ENCODE measurements at regions not wholly inside any gene's neighbourhood (a gene's known extent, or its start where the extent isn't known, plus 50 kb on each side); places are given as distances from the start of the nearest gene placed in this dataset.

DNA sequence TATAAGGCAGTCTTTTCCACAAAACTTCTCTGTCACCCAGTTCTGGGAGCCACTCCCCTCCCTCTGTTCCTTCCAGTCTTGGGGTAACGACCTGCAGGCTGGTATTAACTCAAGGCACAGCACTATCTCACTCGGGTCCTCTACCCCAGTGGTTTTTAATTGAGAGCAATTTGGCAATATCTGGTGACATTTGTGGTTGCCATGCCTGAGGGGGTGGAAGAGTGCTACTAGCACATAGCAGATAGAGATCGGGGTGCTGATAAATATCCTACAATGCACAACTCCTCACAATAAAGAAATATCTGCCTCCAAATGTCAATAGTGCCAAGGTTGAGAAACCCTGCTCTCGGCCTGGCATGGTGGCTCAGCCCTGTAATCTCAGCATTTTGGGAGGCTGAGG lies 117.7 kb upstream of the ABCC4 start:
- WGBS (ENCODE audit: insufficient coverage, low coverage, missing lambda C conversion rate), result 3% methylated on average over 3 of the region's 4 CpGs
- Histone ChIP-seq H3K4me1 (replicated peaks in 1 of 2; ENCODE audit: control insufficient read depth in 2 of 2, insufficient read depth in 2 of 2, low read length in 2 of 2) (no peaks in the 10 kb centered on the region), H3K9me1 (ENCODE audit: control insufficient read depth, insufficient read depth, low read length) (no peaks in the 10 kb centered on the region), H3K4me2 (ENCODE audit: insufficient read depth, low read length) (no peak overlapping the region), H3K9ac (ENCODE audit: insufficient read depth in 1 of 2, low read depth in 2 of 2, low read length in 2 of 2) (no peak overlapping the region), H3K4me3 (no peak overlapping the region), H4K20me1 (replicated peaks; ENCODE audit: control insufficient read depth, insufficient read depth, low read length) (no peaks in the 10 kb centered on the region), H3K36me3 (ENCODE audit: control insufficient read depth, insufficient read depth, low read length) (no peaks in the 10 kb centered on the region), H3K79me2 (ENCODE audit: control insufficient read depth, insufficient read depth, low read length) (no peaks in the 10 kb centered on the region), H3K27ac (ENCODE audit: extremely low read depth, low read depth, low read length) (no peak overlapping the region), H3K9me3 (replicated peaks; ENCODE audit: control insufficient read depth, insufficient read depth, low read depth, low read length) (no peaks in the 10 kb centered on the region), H2AFZ (ENCODE audit: low read depth, low read length) (no peak overlapping the region), H3K27me3 (ENCODE audit: control insufficient read depth in 2 of 2, insufficient read depth in 2 of 2, low read length in 2 of 2) (peaks cover 0 to 4% of the 10 kb centered on the region in 2 experiments; a peak in 1 of 5 replicates)
- DNase-seq (ENCODE audit: extremely low read depth in 1 of 4, low spot score in 3 of 4) (no peak), FAIRE-seq (no peak), ATAC-seq (no peak)
- TF ChIP-seq SAFB2 (IDR thresholded peaks at IDR 0.05; ENCODE audit: borderline replicate concordance, low read depth, low read length, severe bottlenecking) (no peak), ELF2 (CRISPR knock-in tag; IDR thresholded peaks at IDR 0.05) (no peak), GTF2E2 (tag; IDR thresholded peaks at IDR 0.05) (no peak), FOXK2 (conservative IDR thresholded peaks at IDR 0.05 in 1 of 2, IDR thresholded peaks at IDR 0.05 in 1 of 2; ENCODE audit: low read depth in 2 of 2) (no peak), ZNF76 (CRISPR knock-in tag; IDR thresholded peaks at IDR 0.05; ENCODE audit: borderline replicate concordance) (no peak), KHSRP (IDR thresholded peaks at IDR 0.05) (no peak)
- TF ChIP-seq, protein P1, sequence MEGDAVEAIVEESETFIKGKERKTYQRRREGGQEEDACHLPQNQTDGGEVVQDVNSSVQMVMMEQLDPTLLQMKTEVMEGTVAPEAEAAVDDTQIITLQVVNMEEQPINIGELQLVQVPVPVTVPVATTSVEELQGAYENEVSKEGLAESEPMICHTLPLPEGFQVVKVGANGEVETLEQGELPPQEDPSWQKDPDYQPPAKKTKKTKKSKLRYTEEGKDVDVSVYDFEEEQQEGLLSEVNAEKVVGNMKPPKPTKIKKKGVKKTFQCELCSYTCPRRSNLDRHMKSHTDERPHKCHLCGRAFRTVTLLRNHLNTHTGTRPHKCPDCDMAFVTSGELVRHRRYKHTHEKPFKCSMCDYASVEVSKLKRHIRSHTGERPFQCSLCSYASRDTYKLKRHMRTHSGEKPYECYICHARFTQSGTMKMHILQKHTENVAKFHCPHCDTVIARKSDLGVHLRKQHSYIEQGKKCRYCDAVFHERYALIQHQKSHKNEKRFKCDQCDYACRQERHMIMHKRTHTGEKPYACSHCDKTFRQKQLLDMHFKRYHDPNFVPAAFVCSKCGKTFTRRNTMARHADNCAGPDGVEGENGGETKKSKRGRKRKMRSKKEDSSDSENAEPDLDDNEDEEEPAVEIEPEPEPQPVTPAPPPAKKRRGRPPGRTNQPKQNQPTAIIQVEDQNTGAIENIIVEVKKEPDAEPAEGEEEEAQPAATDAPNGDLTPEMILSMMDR (IDR thresholded peaks at IDR 0.05 in 2 of 3, conservative IDR thresholded peaks at IDR 0.05 in 1 of 3; ENCODE audit: insufficient read depth in 2 of 3, low read depth in 1 of 3, low read length in 3 of 3), result no peak
- TF ChIP-seq, protein P2, sequence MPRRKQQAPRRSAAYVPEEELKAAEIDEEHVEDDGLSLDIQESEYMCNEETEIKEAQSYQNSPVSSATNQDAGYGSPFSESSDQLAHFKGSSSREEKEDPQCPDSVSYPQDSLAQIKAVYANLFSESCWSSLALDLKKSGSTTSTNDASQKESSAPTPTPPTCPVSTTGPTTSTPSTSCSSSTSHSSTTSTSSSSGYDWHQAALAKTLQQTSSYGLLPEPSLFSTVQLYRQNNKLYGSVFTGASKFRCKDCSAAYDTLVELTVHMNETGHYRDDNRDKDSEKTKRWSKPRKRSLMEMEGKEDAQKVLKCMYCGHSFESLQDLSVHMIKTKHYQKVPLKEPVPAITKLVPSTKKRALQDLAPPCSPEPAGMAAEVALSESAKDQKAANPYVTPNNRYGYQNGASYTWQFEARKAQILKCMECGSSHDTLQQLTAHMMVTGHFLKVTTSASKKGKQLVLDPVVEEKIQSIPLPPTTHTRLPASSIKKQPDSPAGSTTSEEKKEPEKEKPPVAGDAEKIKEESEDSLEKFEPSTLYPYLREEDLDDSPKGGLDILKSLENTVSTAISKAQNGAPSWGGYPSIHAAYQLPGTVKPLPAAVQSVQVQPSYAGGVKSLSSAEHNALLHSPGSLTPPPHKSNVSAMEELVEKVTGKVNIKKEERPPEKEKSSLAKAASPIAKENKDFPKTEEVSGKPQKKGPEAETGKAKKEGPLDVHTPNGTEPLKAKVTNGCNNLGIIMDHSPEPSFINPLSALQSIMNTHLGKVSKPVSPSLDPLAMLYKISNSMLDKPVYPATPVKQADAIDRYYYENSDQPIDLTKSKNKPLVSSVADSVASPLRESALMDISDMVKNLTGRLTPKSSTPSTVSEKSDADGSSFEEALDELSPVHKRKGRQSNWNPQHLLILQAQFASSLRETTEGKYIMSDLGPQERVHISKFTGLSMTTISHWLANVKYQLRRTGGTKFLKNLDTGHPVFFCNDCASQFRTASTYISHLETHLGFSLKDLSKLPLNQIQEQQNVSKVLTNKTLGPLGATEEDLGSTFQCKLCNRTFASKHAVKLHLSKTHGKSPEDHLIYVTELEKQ (CRISPR knock-in tag; IDR thresholded peaks at IDR 0.05), result no peak
- ChIA-PET POLR2A (interaction anchor here (0.6 kb wide), 1 partner anchor 691 kb away, joined by 3 read pairs; no protein-coding TSS in a partner anchor), CTCF (ENCODE audit: low intra/inter-chr PET ratio) (no interaction called here)
- in situ Hi-C loops (cut with MboI), result loop anchor here (25.0 kb wide), 1 partner anchor 757 kb away; no protein-coding TSS in a partner anchor
- BruUV-seq (replicated peaks), result no TSS peak
- intact Hi-C loops (cut with micrococcal nuclease), result no loop called here
